HG02840 (cell line): ENCODE measurements at regions not wholly inside any gene's neighbourhood (a gene's known extent, or its start where the extent isn't known, plus 50 kb on each side); places are given as distances from the start of the nearest gene placed in this dataset.

Experiments
- ATAC-seq: cut with Tn5 transposase; IDR thresholded peaks from one replicate; pipeline ENCODE4 v1.9.1; 2021; ENCODE audit warnings: mild to moderate bottlenecking, moderate library complexity, moderate number of reproducible peaks; ENCODE audit not compliant: unreplicated experiment, low FRiP score

- ATAC-seq = no peak
These were observed 232.9 kb upstream of the NCAM1 start for GRCh38 chr11:112728288-112728687.

- ATAC-seq = no peak
These were observed 232.5 kb upstream of the NCAM1 start for GRCh38 chr11:112728716-112729115.

DNA sequence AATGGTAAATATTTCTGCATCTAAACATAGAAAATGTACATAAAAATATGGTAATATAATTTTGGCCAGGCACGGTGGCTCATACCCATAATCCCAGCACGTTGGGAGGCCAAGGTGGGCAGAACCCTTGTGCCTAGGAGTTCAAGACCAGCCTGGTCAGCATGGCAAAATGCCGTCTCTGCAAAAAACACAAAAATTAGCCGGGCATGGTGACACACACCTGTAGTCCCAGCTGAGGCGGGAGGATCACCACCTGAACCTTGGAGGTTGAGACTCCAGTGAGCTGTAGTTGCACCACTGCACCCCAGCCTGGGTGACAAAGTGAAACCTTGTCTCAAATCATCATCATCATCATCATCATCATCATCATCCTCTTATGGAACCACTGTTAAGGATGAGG is 230.6 kb upstream of the NCAM1 start:
- ATAC-seq = no peak

GRCh38 chr11:112731538-112731937 is 229.7 kb upstream of the NCAM1 start:
- no peak for ATAC-seq

- ATAC-seq = no peak
These were observed 229.2 kb upstream of the NCAM1 start for GRCh38 chr11:112732031-112732430.

GRCh38 chr11:112734207-112734606 is 227.0 kb upstream of the NCAM1 start:
- no peak for ATAC-seq

DNA sequence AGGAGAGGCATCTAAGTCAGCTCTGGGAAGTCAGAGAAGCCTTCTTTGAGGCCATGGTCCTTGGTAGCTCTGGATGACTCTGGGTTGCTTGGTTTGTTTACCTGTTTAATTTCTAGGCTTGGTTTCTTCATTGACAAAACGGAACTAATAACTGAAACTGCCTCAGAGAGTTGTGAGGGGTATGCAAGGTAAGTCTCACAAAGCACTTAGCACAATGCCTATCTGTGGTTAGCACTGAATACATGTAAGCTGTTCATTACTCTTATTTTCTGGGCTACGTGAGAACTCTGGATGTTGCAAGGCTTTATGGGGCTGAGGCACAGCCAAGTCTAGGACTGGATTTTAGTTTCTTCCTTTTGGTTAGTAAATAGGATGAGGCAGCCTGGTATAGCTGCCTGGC is 225.8 kb upstream of the NCAM1 start:
- no peak for ATAC-seq

DNA sequence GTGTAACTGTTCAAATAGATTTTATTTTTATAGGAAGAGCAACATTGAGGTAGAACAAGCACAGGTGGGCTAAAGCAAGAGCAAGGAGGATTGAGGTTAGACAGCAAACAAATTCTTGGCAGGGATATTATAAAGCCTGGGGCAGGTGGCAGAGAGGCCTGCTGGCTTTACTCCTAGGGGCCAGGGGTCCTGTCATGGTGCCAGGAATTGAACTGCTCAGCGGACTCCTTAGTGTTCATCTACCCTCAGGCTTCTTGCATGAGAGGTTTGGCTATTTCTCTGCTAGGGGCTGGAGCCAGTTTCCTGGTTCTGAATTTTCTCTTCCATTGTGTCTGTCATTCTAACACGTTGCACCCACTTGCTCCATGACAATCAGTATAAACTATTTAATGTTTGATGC is 217.2 kb upstream of the NCAM1 start:
- ATAC-seq = no peak

- ATAC-seq = no peak
These were observed 215.2 kb upstream of the NCAM1 start for GRCh38 chr11:112745973-112746372.

GRCh38 chr11:112748252-112748651 is 213.0 kb upstream of the NCAM1 start:
- no peak for ATAC-seq

GRCh38 chr11:112748713-112749543 is 212.3 kb upstream of the NCAM1 start:
- no peak for ATAC-seq

DNA sequence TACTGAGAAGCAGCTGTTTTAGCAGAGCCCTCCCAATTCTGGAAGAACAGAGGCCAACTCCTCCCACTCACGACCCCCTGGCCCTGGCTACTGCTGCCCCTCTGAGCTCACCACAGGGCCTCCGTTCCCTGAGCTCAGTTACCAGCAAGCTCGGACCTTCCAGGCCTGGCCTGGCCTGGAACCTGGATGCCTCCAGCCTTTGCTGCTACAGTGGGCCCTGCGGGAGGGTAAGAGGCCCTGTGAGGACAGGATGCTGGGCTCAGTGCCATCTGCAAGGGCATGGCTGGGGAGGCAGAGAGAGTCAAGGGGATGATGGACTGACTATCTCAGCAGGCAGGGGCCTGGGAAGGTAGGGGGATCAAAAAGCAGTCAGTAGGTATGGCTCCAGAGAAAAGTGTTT is 209.9 kb upstream of the NCAM1 start:
- no peak for ATAC-seq

DNA sequence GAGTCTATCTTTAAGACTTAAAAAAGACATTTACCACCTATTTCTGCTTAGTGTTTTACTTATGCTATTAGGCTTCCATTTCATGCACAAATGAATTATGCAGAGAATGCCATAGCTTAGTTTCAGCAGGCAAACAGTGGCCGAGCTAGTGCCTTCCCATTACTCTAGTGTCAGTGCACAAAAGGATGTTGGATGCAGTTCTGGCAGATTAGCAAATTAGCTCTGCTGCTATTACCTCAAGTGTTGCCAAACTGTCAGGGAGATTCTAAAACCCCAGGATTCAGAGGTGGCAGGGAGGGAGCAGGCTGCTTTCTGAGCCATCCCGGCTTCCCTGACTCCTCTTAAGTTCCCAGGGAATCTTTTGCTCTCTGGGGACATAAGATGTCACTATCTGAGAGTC is 209.4 kb upstream of the NCAM1 start:
- no peak for ATAC-seq

GRCh38 chr11:112752563-112752962 is 208.7 kb upstream of the NCAM1 start:
- ATAC-seq = no peak

- ATAC-seq = no peak
These were observed 207.5 kb upstream of the NCAM1 start for GRCh38 chr11:112753706-112754105.

GRCh38 chr11:112759418-112759817 is 201.8 kb upstream of the NCAM1 start:
- no peak for ATAC-seq

DNA sequence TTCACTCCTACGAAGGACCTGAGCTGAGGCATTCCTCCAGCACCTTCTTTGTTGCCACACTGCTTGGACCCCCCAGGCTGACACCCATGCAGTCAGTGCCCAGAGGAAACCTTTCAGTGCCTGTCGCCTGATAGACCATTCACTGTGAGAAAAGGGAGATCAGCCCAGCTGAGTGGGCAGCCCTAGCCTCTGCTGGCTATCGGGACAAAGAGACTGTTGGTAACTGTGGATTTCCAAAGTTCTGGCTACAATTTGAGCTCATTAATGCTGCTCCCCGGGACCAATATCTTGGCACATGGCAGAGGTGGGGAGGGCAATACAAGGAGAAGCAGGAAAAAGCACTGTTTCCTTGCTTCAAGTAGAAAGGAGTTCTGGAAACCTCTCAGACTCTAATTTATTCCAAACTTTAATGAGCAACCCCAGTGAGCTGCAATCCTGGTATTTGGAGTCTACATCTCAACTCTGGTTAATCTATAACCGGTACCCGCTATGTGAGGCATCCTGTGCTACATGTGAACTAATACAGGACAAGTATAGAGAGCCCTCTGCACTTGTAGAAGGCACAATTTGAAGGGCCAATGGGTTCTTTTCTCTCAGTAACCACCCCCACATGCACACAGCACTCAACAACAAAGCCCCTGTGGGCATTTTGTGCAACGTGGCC is 200.7 kb upstream of the NCAM1 start:
- ATAC-seq = no peak

GRCh38 chr11:112761911-112762706 is 199.1 kb upstream of the NCAM1 start:
- no peak for ATAC-seq

GRCh38 chr11:112762707-112763090 is 198.5 kb upstream of the NCAM1 start:
- no peak for ATAC-seq

DNA sequence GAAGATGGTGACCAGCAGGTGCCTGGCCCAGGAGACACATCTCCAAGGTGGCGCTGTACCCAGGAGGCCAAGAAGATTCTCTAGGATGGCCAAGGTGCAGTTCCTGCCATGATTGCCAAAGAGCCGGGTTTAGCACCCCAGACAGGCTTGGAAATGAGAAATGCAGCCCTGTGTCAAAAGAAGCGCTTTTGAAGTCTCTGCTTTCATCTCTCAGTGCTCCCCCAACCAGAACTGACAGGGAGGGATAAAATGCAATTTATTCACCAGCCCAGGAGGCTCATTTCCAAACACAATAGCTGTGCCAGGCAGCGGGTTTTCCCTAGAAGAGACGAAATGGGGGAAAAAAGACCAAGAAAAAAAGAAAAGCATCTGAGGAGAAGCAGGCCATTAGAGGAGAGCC is 195.9 kb upstream of the NCAM1 start:
- ATAC-seq = no peak

GRCh38 chr11:112769170-112769569 is 192.1 kb upstream of the NCAM1 start:
- ATAC-seq = no peak
